ENCODE measurements at regions not wholly inside any gene's neighbourhood (a gene's known extent, or its start where the extent isn't known, plus 50 kb on each side); places are given as distances from the start of the nearest gene placed in this dataset.
"Not testable (repeated sequence)": the region's sequence is repeated elsewhere in the genome, so short reads cannot be mapped to it uniquely, and the experiment has no call there.

- DNase-seq (ENCODE audit: low read depth in 3 of 3) = no peak
Measured at GRCh38 chr14:58730792-58731464, 93.2 kb downstream of the DACT1 start.

- DNase-seq (ENCODE audit: low read depth in 3 of 3) = no peak
Measured at GRCh38 chr14:58731465-58732293, 93.9 kb downstream of the DACT1 start.

- DNase-seq (ENCODE audit: low read depth in 3 of 3) = peak in 1 of 3 experiments; percentile 12
Measured at GRCh38 chr14:58732387-58732786, 94.6 kb downstream of the DACT1 start.

- no peak for DNase-seq (ENCODE audit: low read depth in 3 of 3)
Measured at GRCh38 chr14:58733451-58734208, 95.9 kb downstream of the DACT1 start.

GRCh38 chr14:58735596-58735995, 97.8 kb downstream of the DACT1 start:
- no peak for DNase-seq (ENCODE audit: low read depth in 3 of 3)

GRCh38 chr14:58736606-58737005, 98.8 kb downstream of the DACT1 start:
- DNase-seq (ENCODE audit: low read depth in 3 of 3) = no peak

GRCh38 chr14:58737511-58737910, 99.7 kb downstream of the DACT1 start:
- no peak for DNase-seq (ENCODE audit: low read depth in 3 of 3)

GRCh38 chr14:58738189-58738836, 100.6 kb downstream of the DACT1 start:
- no peak for DNase-seq (ENCODE audit: low read depth in 3 of 3)

- DNase-seq (ENCODE audit: low read depth in 3 of 3) = no peak
Measured at GRCh38 chr14:58738876-58739275, 101.1 kb downstream of the DACT1 start.

GRCh38 chr14:58739674-58740073, 101.9 kb downstream of the DACT1 start:
- no peak for DNase-seq (ENCODE audit: low read depth in 3 of 3)

- no peak for DNase-seq (ENCODE audit: low read depth in 3 of 3)
Measured at GRCh38 chr14:58740379-58740935, 102.7 kb downstream of the DACT1 start.

GRCh38 chr14:58744801-58745394, 107.1 kb downstream of the DACT1 start:
- DNase-seq (ENCODE audit: low read depth in 3 of 3) = no peak

- DNase-seq (ENCODE audit: low read depth in 3 of 3) = no peak
Measured at GRCh38 chr14:58746261-58746660, 108.5 kb downstream of the DACT1 start.

GRCh38 chr14:58746701-58747100, 108.9 kb downstream of the DACT1 start:
- no peak for DNase-seq (ENCODE audit: low read depth in 3 of 3)

- no peak for DNase-seq (ENCODE audit: low read depth in 3 of 3)
Measured at GRCh38 chr14:58747181-58747580, 109.4 kb downstream of the DACT1 start.

GRCh38 chr14:58748251-58748650, 110.5 kb downstream of the DACT1 start:
- DNase-seq (ENCODE audit: low read depth in 3 of 3) = not testable (repeated sequence)

- DNase-seq (ENCODE audit: low read depth in 3 of 3) = no peak
Measured at GRCh38 chr14:58749066-58749669, 111.4 kb downstream of the DACT1 start.

GRCh38 chr14:58750321-58751269, 112.8 kb downstream of the DACT1 start:
- DNase-seq (ENCODE audit: low read depth in 3 of 3) = no peak

- no peak for DNase-seq (ENCODE audit: low read depth in 3 of 3)
Measured at GRCh38 chr14:58751788-58752187, 114.0 kb downstream of the DACT1 start.

GRCh38 chr14:58752289-58752688, 114.5 kb downstream of the DACT1 start:
- no peak for DNase-seq (ENCODE audit: low read depth in 3 of 3)
